COLO829 (cell line): ENCODE measurements at regions not wholly inside any gene's neighbourhood (a gene's known extent, or its start where the extent isn't known, plus 50 kb on each side); places are given as distances from the start of the nearest gene placed in this dataset.
"Not testable (repeated sequence)": the region's sequence is repeated elsewhere in the genome, so short reads cannot be mapped to it uniquely, and the experiment has no call there.

Experiments
- DNase-seq: peaks from one replicate; pipeline ENCODE4 v3.0.0; 2012; ENCODE audit warnings: low spot score

- DNase-seq = no peak
These were observed 125.6 kb upstream of the TACR1 start for GRCh38 chr2:75324861-75325284.

- DNase-seq = no peak
These were observed 124.8 kb upstream of the TACR1 start for GRCh38 chr2:75324141-75324540.

- no peak for DNase-seq
These were observed 122.2 kb upstream of the TACR1 start for GRCh38 chr2:75321599-75321922.

GRCh38 chr2:75320898-75321598 is 121.7 kb upstream of the TACR1 start:
- DNase-seq = no peak

- no peak for DNase-seq
These were observed 120.6 kb upstream of the TACR1 start for GRCh38 chr2:75319951-75320350.

- no peak for DNase-seq
These were observed 118.5 kb upstream of the TACR1 start for GRCh38 chr2:75317802-75318201.

GRCh38 chr2:75317316-75317715 is 118.0 kb upstream of the TACR1 start:
- DNase-seq = no peak

- DNase-seq = no peak
These were observed 116.1 kb upstream of the TACR1 start for GRCh38 chr2:75315436-75315835.

GRCh38 chr2:75311993-75312392 is 112.7 kb upstream of the TACR1 start:
- peak; percentile 46 for DNase-seq

GRCh38 chr2:75311521-75311920 is 112.2 kb upstream of the TACR1 start:
- DNase-seq = no peak

- no peak for DNase-seq
These were observed 111.6 kb upstream of the TACR1 start for GRCh38 chr2:75310876-75311275.

- DNase-seq = peak; percentile 42
These were observed 110.5 kb upstream of the TACR1 start for GRCh38 chr2:75309596-75310463.

- DNase-seq = no peak
These were observed 103.9 kb upstream of the TACR1 start for GRCh38 chr2:75303227-75303626.

GRCh38 chr2:75294362-75294761 is 95.0 kb upstream of the TACR1 start:
- DNase-seq = no peak

GRCh38 chr2:75292826-75293225 is 93.5 kb upstream of the TACR1 start:
- DNase-seq = peak; percentile 65

GRCh38 chr2:75290600-75291150 is 91.4 kb upstream of the TACR1 start:
- DNase-seq = no peak

GRCh38 chr2:75289771-75290170 is 90.5 kb upstream of the TACR1 start:
- DNase-seq = peak; percentile 21

- not testable (repeated sequence) for DNase-seq
These were observed 89.9 kb upstream of the TACR1 start for GRCh38 chr2:75289178-75289577.

GRCh38 chr2:75288760-75289159 is 89.4 kb upstream of the TACR1 start:
- DNase-seq = no peak

- DNase-seq = no peak
These were observed 88.5 kb upstream of the TACR1 start for GRCh38 chr2:75287624-75288316.

- DNase-seq = no peak
These were observed 85.0 kb upstream of the TACR1 start for GRCh38 chr2:75284345-75284744.

GRCh38 chr2:75278821-75279379 is 79.6 kb upstream of the TACR1 start:
- DNase-seq = no peak
